Activated CD4-positive, CD25-positive, alpha-beta regulatory T cell (primary cell): ENCODE measurements at regions not wholly inside any gene's neighbourhood (a gene's known extent, or its start where the extent isn't known, plus 50 kb on each side); places are given as distances from the start of the nearest gene placed in this dataset.
"Not testable (repeated sequence)": the region's sequence is repeated elsewhere in the genome, so short reads cannot be mapped to it uniquely, and the experiment has no call there.

ENCODE experiments used
- DNase-seq, 4 experiments: peaks; one replicate each; lab custom pipeline; 2025; lab: John Stamatoyannopoulos, UW

GRCh38 chr16:85220964-85221731 lies 108.9 kb upstream of the CIBAR2 start:
- no peak for DNase-seq

GRCh38 chr16:85221771-85222154 lies 109.5 kb upstream of the CIBAR2 start:
- no peak for DNase-seq

- DNase-seq = no peak
Measured at GRCh38 chr16:85222155-85222863, 110.0 kb upstream of the CIBAR2 start.

- DNase-seq = no peak
Measured at GRCh38 chr16:85225257-85225656, 113.0 kb upstream of the CIBAR2 start.

GRCh38 chr16:85225721-85226120 lies 113.4 kb upstream of the CIBAR2 start:
- DNase-seq = no peak

GRCh38 chr16:85227084-85227945 lies 115.0 kb upstream of the CIBAR2 start:
- DNase-seq = no peak

- no peak for DNase-seq
Measured at GRCh38 chr16:85227946-85228862, 115.9 kb upstream of the CIBAR2 start.

GRCh38 chr16:85228970-85229430 lies 116.7 kb upstream of the CIBAR2 start:
- no peak for DNase-seq

- DNase-seq = no peak
Measured at GRCh38 chr16:85229869-85230462, 117.7 kb upstream of the CIBAR2 start.

- not testable (repeated sequence) for DNase-seq
Measured at GRCh38 chr16:85230764-85231383, 118.6 kb upstream of the CIBAR2 start.

- no peak for DNase-seq
Measured at GRCh38 chr16:85231959-85232358, 119.7 kb upstream of the CIBAR2 start.

GRCh38 chr16:85232369-85233142 lies 120.3 kb upstream of the CIBAR2 start:
- DNase-seq = no peak

GRCh38 chr16:85233516-85233915 lies 121.2 kb upstream of the CIBAR2 start:
- no peak for DNase-seq

- no peak for DNase-seq
Measured at GRCh38 chr16:85234310-85235204, 122.3 kb upstream of the CIBAR2 start.

GRCh38 chr16:85235991-85236817 lies 123.9 kb upstream of the CIBAR2 start:
- no peak for DNase-seq

- no peak for DNase-seq
Measured at GRCh38 chr16:85236818-85237150, 124.5 kb upstream of the CIBAR2 start.

- DNase-seq = no peak
Measured at GRCh38 chr16:85237817-85238216, 125.5 kb upstream of the CIBAR2 start.

- no peak for DNase-seq
Measured at GRCh38 chr16:85238233-85238647, 126.0 kb upstream of the CIBAR2 start.
